ENCODE measurements at regions not wholly inside any gene's neighbourhood (a gene's known extent, or its start where the extent isn't known, plus 50 kb on each side); places are given as distances from the start of the nearest gene placed in this dataset.
A peak's percentile ranks its signal among the peaks of the same experiment; 100 is the strongest.

DNA sequence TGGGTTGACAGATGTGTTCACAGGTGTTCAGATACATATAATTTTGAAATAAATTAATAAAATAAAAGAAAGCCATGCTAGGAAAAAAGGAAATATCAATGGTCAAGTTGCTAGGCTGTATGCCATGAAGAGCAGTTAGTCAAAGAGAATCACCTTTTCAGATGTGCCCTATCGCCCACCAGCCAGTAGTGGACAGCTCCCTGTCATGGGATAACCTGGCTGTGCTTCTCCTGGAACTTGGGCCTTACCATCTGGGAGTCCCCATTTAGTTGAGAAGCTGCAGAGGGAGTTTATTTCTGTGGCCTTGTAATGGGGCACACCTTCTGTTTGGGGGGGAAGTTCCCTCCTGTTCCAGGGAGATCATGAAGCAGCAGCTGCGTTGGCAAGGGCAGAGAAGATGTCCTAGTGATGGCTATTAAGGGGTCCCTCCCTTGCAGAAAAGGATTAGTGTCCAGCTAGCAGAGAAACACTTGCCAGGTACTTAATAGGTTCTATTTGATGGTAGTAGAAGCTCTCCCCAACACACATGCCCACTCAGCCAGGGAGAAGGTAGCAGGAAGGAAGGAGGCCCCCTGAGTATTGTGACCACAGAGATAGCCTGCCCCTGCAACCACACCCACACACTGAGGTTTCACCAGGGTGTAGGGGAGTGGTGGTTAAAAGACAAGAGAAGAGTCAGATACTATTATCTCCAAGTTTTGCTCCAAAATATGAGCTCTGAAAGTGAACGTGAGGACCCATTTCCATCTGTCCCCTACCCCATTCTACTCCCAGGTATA is 117.7 kb downstream of the B3GNT2 start:
- Histone ChIP-seq H3K27me3 (ENCODE audit: insufficient read depth, poor library complexity, severe bottlenecking) (no peaks in the 10 kb centered on the region), H3K9me3 (ENCODE audit: severe bottlenecking) (no peaks in the 10 kb centered on the region), H3K4me3 (ENCODE audit: severe bottlenecking) (no peak overlapping the region), H3K36me3 (ENCODE audit: low read depth) (no peaks in the 10 kb centered on the region), H3K27ac (ENCODE audit: poor library complexity, severe bottlenecking) (no peak overlapping the region), H3K4me1 (ENCODE audit: insufficient read depth, poor library complexity, severe bottlenecking) (no peaks in the 10 kb centered on the region)
- DNase-seq (ENCODE audit: low spot score) (no peak), ATAC-seq (ENCODE audit: low read depth) (no peak)
- TF ChIP-seq, protein P1, sequence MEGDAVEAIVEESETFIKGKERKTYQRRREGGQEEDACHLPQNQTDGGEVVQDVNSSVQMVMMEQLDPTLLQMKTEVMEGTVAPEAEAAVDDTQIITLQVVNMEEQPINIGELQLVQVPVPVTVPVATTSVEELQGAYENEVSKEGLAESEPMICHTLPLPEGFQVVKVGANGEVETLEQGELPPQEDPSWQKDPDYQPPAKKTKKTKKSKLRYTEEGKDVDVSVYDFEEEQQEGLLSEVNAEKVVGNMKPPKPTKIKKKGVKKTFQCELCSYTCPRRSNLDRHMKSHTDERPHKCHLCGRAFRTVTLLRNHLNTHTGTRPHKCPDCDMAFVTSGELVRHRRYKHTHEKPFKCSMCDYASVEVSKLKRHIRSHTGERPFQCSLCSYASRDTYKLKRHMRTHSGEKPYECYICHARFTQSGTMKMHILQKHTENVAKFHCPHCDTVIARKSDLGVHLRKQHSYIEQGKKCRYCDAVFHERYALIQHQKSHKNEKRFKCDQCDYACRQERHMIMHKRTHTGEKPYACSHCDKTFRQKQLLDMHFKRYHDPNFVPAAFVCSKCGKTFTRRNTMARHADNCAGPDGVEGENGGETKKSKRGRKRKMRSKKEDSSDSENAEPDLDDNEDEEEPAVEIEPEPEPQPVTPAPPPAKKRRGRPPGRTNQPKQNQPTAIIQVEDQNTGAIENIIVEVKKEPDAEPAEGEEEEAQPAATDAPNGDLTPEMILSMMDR (IDR thresholded peaks at IDR 0.05; ENCODE audit: poor library complexity, severe bottlenecking) = no peak

DNA sequence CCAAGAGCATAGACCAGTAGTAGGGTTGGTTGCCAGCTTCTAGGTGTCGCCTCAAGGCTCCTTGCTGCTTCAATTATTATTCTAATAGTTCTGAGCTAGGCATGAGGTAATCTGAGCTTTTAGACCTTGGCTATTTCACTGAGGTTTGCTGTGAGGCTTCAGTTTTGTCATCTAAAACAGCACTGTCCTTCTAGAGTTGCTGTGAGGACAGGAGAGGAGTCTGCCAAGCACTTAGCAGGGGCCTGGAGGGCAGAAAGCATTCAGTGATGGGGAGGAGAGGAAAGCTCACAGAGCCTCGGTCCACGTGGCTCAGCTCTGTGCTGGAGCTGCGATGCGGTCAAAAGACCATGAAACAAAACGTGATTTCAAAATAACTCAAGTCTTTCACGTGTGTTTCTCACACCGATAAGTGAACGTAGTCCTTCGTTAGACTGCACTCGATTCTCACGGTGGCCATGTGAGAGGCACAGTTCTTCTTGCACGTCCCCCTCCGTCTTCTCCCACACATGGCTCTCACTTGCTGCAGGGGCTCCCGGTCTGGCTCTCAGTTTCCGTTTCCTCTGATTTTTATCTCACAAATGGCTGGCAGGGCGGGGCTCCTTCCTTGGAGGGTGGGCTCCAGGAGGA is 113.7 kb downstream of the B3GNT2 start:
- Histone ChIP-seq H3K4me3 (ENCODE audit: severe bottlenecking) (no peak overlapping the region), H3K4me1 (ENCODE audit: insufficient read depth, poor library complexity, severe bottlenecking) (peaks cover 22% of the 10 kb centered on the region), H3K9me3 (ENCODE audit: severe bottlenecking) (no peaks in the 10 kb centered on the region), H3K27me3 (ENCODE audit: insufficient read depth, poor library complexity, severe bottlenecking) (no peaks in the 10 kb centered on the region), H3K36me3 (ENCODE audit: low read depth) (no peaks in the 10 kb centered on the region), H3K27ac (ENCODE audit: poor library complexity, severe bottlenecking) (no peak overlapping the region)
- no peak for ATAC-seq (ENCODE audit: low read depth)
- DNase-seq (ENCODE audit: low spot score) = no peak
- TF ChIP-seq, protein P1 (IDR thresholded peaks at IDR 0.05; ENCODE audit: poor library complexity, severe bottlenecking) = no peak

DNA sequence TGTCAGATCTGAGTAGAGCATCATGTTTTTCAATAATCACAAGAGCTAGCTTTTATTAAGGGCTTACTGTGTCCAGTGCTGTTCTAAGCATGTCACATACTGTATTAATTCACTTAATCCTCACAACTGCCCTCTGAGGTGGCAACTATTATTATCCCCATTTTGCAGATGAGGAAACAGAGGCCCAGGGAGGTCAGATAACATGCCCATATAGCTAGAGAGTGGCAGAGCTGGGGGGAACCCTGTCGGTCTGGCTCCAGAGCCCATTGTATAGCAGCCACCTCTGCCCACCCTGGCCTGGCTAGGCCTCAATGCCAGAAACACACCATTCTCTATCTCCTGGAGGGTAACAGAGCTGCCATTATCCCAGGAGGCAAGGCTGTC is 113.2 kb downstream of the B3GNT2 start:
- peaks cover 25% of the 10 kb centered on the region for H3K4me1 ChIP-seq (ENCODE audit: insufficient read depth, poor library complexity, severe bottlenecking)
- no peaks in the 10 kb centered on the region for H3K36me3 ChIP-seq (ENCODE audit: low read depth)
- DNase-seq (ENCODE audit: low spot score) (no peak), ATAC-seq (ENCODE audit: low read depth) (no peak)
- H3K9me3 ChIP-seq (ENCODE audit: severe bottlenecking) = no peaks in the 10 kb centered on the region
- H3K27ac ChIP-seq (ENCODE audit: poor library complexity, severe bottlenecking) = no peak overlapping the region
- H3K4me3 ChIP-seq (ENCODE audit: severe bottlenecking) = no peak overlapping the region
- TF ChIP-seq, protein P1 (IDR thresholded peaks at IDR 0.05; ENCODE audit: poor library complexity, severe bottlenecking) = no peak
- H3K27me3 ChIP-seq (ENCODE audit: insufficient read depth, poor library complexity, severe bottlenecking) = no peaks in the 10 kb centered on the region

DNA sequence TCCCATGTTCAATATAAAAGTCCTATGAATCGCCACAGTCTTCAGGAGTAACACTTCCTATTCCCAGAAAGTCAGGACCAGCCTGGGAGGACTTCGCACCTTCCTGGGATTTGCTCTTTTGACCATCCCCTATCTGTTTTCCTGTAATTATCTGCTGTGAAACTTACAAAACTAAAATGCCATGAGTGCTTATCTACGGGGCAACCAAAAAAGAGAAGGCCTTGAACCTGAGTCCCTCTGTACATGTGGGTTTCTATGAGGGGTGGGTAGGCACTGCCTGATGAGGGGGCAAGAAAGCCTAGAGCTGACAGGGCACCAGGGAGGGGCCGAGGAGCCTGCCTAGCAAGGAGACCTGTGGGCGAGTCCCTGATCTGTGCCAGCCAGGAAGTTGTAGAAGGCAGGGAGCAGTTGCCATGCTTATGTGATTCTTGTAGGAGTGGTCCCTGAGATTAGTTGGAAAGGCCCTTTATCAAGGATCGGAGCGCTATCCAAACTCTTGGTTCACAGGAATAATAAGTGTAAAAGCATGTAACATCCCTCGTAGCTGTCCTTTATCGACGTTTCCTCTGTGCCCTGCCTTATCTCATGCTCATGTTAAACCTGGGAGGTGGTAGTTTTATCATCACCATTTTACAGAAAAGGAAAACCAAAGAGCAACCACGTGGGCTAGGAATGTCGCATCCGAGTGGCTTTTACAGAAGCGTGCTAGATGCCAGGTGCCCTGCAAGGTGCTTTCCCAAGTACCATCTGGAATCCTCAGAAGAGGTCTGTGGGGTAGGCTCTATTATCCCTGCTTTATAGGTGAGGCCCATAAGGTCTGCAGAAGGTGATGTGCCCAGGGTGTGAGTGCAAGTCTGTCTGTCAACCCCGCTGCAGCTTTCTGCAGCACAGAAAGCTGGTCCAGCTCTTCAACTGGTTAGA is 111.8 kb downstream of the B3GNT2 start:
- peak overlapping the region; percentile 3 for H3K27ac ChIP-seq (ENCODE audit: poor library complexity, severe bottlenecking)
- no peak for DNase-seq (ENCODE audit: low spot score)
- H3K36me3 ChIP-seq (ENCODE audit: low read depth) = no peaks in the 10 kb centered on the region
- no peak overlapping the region for H3K4me3 ChIP-seq (ENCODE audit: severe bottlenecking)
- peaks cover 25% of the 10 kb centered on the region for H3K4me1 ChIP-seq (ENCODE audit: insufficient read depth, poor library complexity, severe bottlenecking)
- TF ChIP-seq, protein P1 (IDR thresholded peaks at IDR 0.05; ENCODE audit: poor library complexity, severe bottlenecking) = no peak
- no peaks in the 10 kb centered on the region for H3K9me3 ChIP-seq (ENCODE audit: severe bottlenecking)
- no peaks in the 10 kb centered on the region for H3K27me3 ChIP-seq (ENCODE audit: insufficient read depth, poor library complexity, severe bottlenecking)
- ATAC-seq (ENCODE audit: low read depth) = no peak

Data from RWPE2 (cell line).